ENCODE measurements at regions not wholly inside any gene's neighbourhood (a gene's known extent, or its start where the extent isn't known, plus 50 kb on each side); places are given as distances from the start of the nearest gene placed in this dataset.

- no peak overlapping the region for H3K27ac ChIP-seq
- no peak for TF ChIP-seq ZFX (IDR thresholded peaks at IDR 0.05)
- TF ChIP-seq CTCF (conservative IDR thresholded peaks at IDR 0.05) = no peak
Measured at GRCh38 chr5:93130624-93131490, 450.2 kb downstream of the NR2F1-AS1 start.

GRCh38 chr5:93126634-93127033 lies 454.4 kb downstream of the NR2F1-AS1 start:
- no peak overlapping the region for H3K27ac ChIP-seq

GRCh38 chr5:93123127-93123526 lies 457.9 kb downstream of the NR2F1-AS1 start:
- H3K27ac ChIP-seq = no peak overlapping the region
- TF ChIP-seq ZFX (IDR thresholded peaks at IDR 0.05) = no peak
- no peak for TF ChIP-seq CTCF (conservative IDR thresholded peaks at IDR 0.05)

More at GRCh38 chr5:93126634-93127033, 454.4 kb downstream of the NR2F1-AS1 start:
- TF ChIP-seq ZFX (IDR thresholded peaks at IDR 0.05) (no peak), CTCF (conservative IDR thresholded peaks at IDR 0.05) (no peak)

- no peak overlapping the region for H3K27ac ChIP-seq
- no peak for TF ChIP-seq ZFX (IDR thresholded peaks at IDR 0.05)
- no peak for TF ChIP-seq CTCF (conservative IDR thresholded peaks at IDR 0.05)
Measured at GRCh38 chr5:93122446-93122845, 458.6 kb downstream of the NR2F1-AS1 start.

GRCh38 chr5:93120771-93121170 lies 460.2 kb downstream of the NR2F1-AS1 start:
- TF ChIP-seq CTCF (conservative IDR thresholded peaks at IDR 0.05) = no peak
- TF ChIP-seq ZFX (IDR thresholded peaks at IDR 0.05) = no peak
- no peak overlapping the region for H3K27ac ChIP-seq

GRCh38 chr5:93120051-93120450 lies 461.0 kb downstream of the NR2F1-AS1 start:
- TF ChIP-seq ZFX (IDR thresholded peaks at IDR 0.05) = no peak
- no peak for TF ChIP-seq CTCF (conservative IDR thresholded peaks at IDR 0.05)
- no peak overlapping the region for H3K27ac ChIP-seq

GRCh38 chr5:93117751-93118531 lies 463.1 kb downstream of the NR2F1-AS1 start:
- H3K27ac ChIP-seq = no peak overlapping the region
- TF ChIP-seq CTCF (conservative IDR thresholded peaks at IDR 0.05) (no peak), ZFX (IDR thresholded peaks at IDR 0.05) (no peak)
